ENCODE measurements at regions not wholly inside any gene's neighbourhood (a gene's known extent, or its start where the extent isn't known, plus 50 kb on each side); places are given as distances from the start of the nearest gene placed in this dataset.
"Not testable (repeated sequence)": the region's sequence is repeated elsewhere in the genome, so short reads cannot be mapped to it uniquely, and the experiment has no call there.

GRCh38 chr2:123453772-123454171 lies 571.3 kb upstream of the CNTNAP5 start:
- H3K36me3 Mint-ChIP-seq = no peaks in the 10 kb centered on the region
- H3K27me3 ChIP-seq (ENCODE audit: control insufficient read depth in 2 of 2, insufficient read depth in 2 of 2, low read length in 2 of 2) = no peaks in the 10 kb centered on the region
- peaks cover 0 to 11% (median 4%) of the 10 kb centered on the region in 7 donors for H3K9me3 Mint-ChIP-seq
- H3K36me3 ChIP-seq (replicated peaks in 1 of 2; ENCODE audit: control insufficient read depth in 1 of 2, insufficient read depth in 2 of 2, low read length in 2 of 2) = no peaks in the 10 kb centered on the region
- no peak overlapping the region for H3K27ac Mint-ChIP-seq
- TF ChIP-seq CTCF (IDR thresholded peaks at IDR 0.05) = no peak
- H3K4me3 ChIP-seq (replicated peaks in 1 of 3; ENCODE audit: low read depth in 2 of 3, low read length in 3 of 3) = no peak overlapping the region
- no peak overlapping the region for H3K4me3 Mint-ChIP-seq
- H3K4me2 ChIP-seq (replicated peaks; ENCODE audit: extremely low read depth, low read length, poor library complexity, severe bottlenecking) = no peak overlapping the region
- intact Hi-C loops (cut with micrococcal nuclease) = no loop called here
- no peak overlapping the region for H3K27ac ChIP-seq (ENCODE audit: low read depth in 1 of 2, low read length in 2 of 2)
- no peaks in the 10 kb centered on the region for H3K4me1 Mint-ChIP-seq
- H3K79me2 ChIP-seq (ENCODE audit: insufficient read depth, low read length) = no peaks in the 10 kb centered on the region
- no peaks in the 10 kb centered on the region for H3K4me1 ChIP-seq (ENCODE audit: control insufficient read depth in 1 of 2, insufficient read depth in 2 of 2, low read length in 2 of 2)
- H3K9me3 ChIP-seq (replicated peaks in 1 of 2; ENCODE audit: control insufficient read depth in 1 of 2, insufficient read depth in 1 of 2, low read length in 2 of 2) = peaks cover 0 to 6% of the 10 kb centered on the region in 2 donors
- no peak overlapping the region for H2AFZ ChIP-seq (ENCODE audit: insufficient read depth, low read depth, low read length, poor library complexity, severe bottlenecking)
- H3K9ac ChIP-seq (ENCODE audit: insufficient read depth, low read length, poor library complexity, severe bottlenecking) = no peak overlapping the region
- no peaks in the 10 kb centered on the region for H4K20me1 ChIP-seq (ENCODE audit: insufficient read depth, low read length)
- DNase-seq = no peak
- 100% methylated on average over 3 of the region's 3 CpGs for WGBS (ENCODE audit: insufficient coverage)
- H3K27me3 Mint-ChIP-seq (ENCODE audit: low read depth in 3 of 3) = peaks cover 0 to 2% (median 0%) of the 10 kb centered on the region in 3 donors

- H3K4me1 Mint-ChIP-seq; H3K36me3 Mint-ChIP-seq; DNase-seq; H3K27ac Mint-ChIP-seq; H3K27ac ChIP-seq (ENCODE audit: low read depth in 1 of 2, low read length in 2 of 2); intact Hi-C loops (cut with micrococcal nuclease); H3K9me3 Mint-ChIP-seq; H3K9me3 ChIP-seq (replicated peaks in 1 of 2; ENCODE audit: control insufficient read depth in 1 of 2, insufficient read depth in 1 of 2, low read length in 2 of 2); H3K79me2 ChIP-seq (ENCODE audit: insufficient read depth, low read length); H3K4me3 Mint-ChIP-seq; H2AFZ ChIP-seq (ENCODE audit: insufficient read depth, low read depth, low read length, poor library complexity, severe bottlenecking); H3K4me2 ChIP-seq (replicated peaks; ENCODE audit: extremely low read depth, low read length, poor library complexity, severe bottlenecking); H3K9ac ChIP-seq (ENCODE audit: insufficient read depth, low read length, poor library complexity, severe bottlenecking); H3K27me3 ChIP-seq (ENCODE audit: control insufficient read depth in 2 of 2, insufficient read depth in 2 of 2, low read length in 2 of 2); H3K36me3 ChIP-seq (replicated peaks in 1 of 2; ENCODE audit: control insufficient read depth in 1 of 2, insufficient read depth in 2 of 2, low read length in 2 of 2); H4K20me1 ChIP-seq (ENCODE audit: insufficient read depth, low read length); H3K4me1 ChIP-seq (ENCODE audit: control insufficient read depth in 1 of 2, insufficient read depth in 2 of 2, low read length in 2 of 2); H3K27me3 Mint-ChIP-seq (ENCODE audit: low read depth in 3 of 3); H3K4me3 ChIP-seq (replicated peaks in 1 of 3; ENCODE audit: low read depth in 2 of 3, low read length in 3 of 3): not testable (repeated sequence)
- no CpG with 5 or more reads among the region's 8 CpGs for WGBS (ENCODE audit: insufficient coverage)
Observed at GRCh38 chr2:123455234-123455633, 569.9 kb upstream of the CNTNAP5 start.

Data from CD14-positive monocyte (primary cell).